ENCODE measurements at regions not wholly inside any gene's neighbourhood (a gene's known extent, or its start where the extent isn't known, plus 50 kb on each side); places are given as distances from the start of the nearest gene placed in this dataset.

DNA sequence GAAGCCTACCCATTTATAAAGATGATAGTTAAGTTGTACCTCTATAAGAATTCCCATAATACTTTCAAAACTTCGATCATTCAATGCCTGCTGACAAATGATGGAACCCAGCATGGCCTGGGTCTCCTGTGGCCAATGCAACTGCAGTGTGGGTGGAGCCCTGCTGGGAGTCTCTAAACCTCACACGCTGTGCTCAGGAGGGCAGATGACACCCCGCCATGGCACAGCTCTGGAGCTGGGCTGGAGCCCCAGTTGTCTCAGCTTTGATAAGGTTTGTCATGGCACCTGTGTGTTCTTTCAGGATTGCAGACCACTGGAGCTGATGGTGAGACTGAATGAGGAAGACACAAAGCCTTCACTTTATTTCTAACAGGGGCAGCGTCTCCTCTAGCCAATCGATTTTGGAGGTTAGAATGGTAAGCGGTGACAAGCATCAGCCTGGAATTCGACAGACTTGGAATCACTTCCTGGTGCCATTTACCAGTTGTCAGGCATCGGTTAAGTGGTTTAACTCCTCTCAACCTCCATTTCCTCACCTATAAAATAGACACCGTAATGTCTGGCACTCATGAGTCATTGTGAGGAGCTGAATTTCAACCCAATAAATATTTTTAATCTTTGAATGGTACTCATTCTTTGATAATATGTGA, 383.6 kb upstream of the SALL3 start:
- H3K36me3 ChIP-seq (ENCODE audit: control insufficient read depth, low read length): no peaks in the 10 kb centered on the region
- TF ChIP-seq CTCF (IDR thresholded peaks at IDR 0.05; ENCODE audit: low read depth, low read length, poor library complexity, severe bottlenecking): no peak
- no peak for TF ChIP-seq EZH2phosphoT487 (IDR thresholded peaks at IDR 0.05; ENCODE audit: borderline replicate concordance, low read length)
- H3K4me3 ChIP-seq (ENCODE audit: low read length): no peak overlapping the region
- H3K27ac ChIP-seq (ENCODE audit: low read depth, low read length): no peak overlapping the region
- no peaks in the 10 kb centered on the region for H3F3A ChIP-seq (ENCODE audit: control insufficient read depth, insufficient read depth)
- H3K27me3 ChIP-seq (ENCODE audit: control insufficient read depth, low read length): no peaks in the 10 kb centered on the region
- H3K9me3 ChIP-seq (ENCODE audit: control insufficient read depth, insufficient read depth, low read length): no peaks in the 10 kb centered on the region
- H3K9me2 ChIP-seq (replicated peaks; ENCODE audit: control insufficient read depth, low read length): no peaks in the 10 kb centered on the region
- H3K4me1 ChIP-seq (ENCODE audit: control insufficient read depth, low read length): no peaks in the 10 kb centered on the region
- H4K20me1 ChIP-seq (ENCODE audit: control insufficient read depth, insufficient read depth, low read depth, low read length): no peaks in the 10 kb centered on the region
- H3K79me2 ChIP-seq (ENCODE audit: control insufficient read depth, low read length): no peaks in the 10 kb centered on the region
- H3K4me2 ChIP-seq (ENCODE audit: low read length): no peak overlapping the region

DNA sequence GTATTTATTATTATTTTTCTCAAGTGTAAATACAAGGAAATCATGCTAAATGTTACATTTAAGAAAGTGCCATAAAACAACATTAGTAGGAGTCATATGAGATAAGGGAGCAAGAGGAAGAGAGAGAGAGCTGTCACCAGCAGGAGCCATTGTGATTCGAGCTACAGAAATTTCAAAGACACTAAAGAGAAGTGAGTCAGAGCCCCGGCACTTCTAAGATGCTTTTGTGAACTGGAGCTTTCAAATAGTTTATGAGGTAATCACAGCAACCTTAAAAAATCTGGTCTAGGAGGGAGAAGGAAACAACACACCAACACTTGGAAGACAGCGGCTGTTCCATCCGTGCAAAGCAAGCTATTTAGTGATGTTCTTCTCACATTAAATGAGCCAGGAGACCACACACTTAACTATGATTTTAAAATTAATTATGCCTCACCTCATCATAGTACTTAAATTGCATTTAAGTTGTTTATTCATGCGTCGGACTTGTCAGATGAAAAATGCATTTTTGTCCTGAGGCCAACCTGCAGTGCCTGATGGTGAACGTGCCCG, 382.7 kb upstream of the SALL3 start:
- TF ChIP-seq CTCF (IDR thresholded peaks at IDR 0.05; ENCODE audit: low read depth, low read length, poor library complexity, severe bottlenecking) (no peak), EZH2phosphoT487 (IDR thresholded peaks at IDR 0.05; ENCODE audit: borderline replicate concordance, low read length) (no peak)
- Histone ChIP-seq H3K9me2 (replicated peaks; ENCODE audit: control insufficient read depth, low read length) (no peaks in the 10 kb centered on the region), H3K36me3 (ENCODE audit: control insufficient read depth, low read length) (no peaks in the 10 kb centered on the region), H3K4me2 (ENCODE audit: low read length) (no peak overlapping the region), H3K9me3 (ENCODE audit: control insufficient read depth, insufficient read depth, low read length) (no peaks in the 10 kb centered on the region), H3K79me2 (ENCODE audit: control insufficient read depth, low read length) (no peaks in the 10 kb centered on the region), H3K27me3 (ENCODE audit: control insufficient read depth, low read length) (no peaks in the 10 kb centered on the region), H3K27ac (ENCODE audit: low read depth, low read length) (no peak overlapping the region), H3K4me1 (ENCODE audit: control insufficient read depth, low read length) (no peaks in the 10 kb centered on the region), H3K4me3 (ENCODE audit: low read length) (no peak overlapping the region), H4K20me1 (ENCODE audit: control insufficient read depth, insufficient read depth, low read depth, low read length) (no peaks in the 10 kb centered on the region), H3F3A (ENCODE audit: control insufficient read depth, insufficient read depth) (no peaks in the 10 kb centered on the region)

DNA sequence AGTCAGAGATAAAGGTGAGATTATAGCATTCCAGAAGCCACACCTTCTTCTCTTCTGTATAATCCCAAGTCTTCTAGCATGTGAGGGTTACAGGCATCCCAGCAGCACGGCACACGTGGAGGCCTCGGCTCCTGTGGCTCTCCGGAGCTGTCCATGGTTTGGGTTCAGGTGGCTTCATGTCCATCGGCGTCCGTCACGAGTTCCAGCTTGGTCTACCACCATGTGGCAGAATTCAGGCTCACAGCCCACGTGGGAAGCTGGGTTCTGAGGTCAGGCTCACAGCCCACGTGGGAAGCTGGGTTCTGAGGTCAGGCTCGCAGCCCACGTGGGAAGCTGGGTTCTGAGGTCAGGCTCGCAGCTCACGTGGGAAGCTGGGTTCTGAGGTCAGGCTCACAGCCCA, 378.3 kb upstream of the SALL3 start:
- H3K4me3 ChIP-seq (ENCODE audit: low read length): no peak overlapping the region
- no peaks in the 10 kb centered on the region for H4K20me1 ChIP-seq (ENCODE audit: control insufficient read depth, insufficient read depth, low read depth, low read length)
- no peaks in the 10 kb centered on the region for H3K36me3 ChIP-seq (ENCODE audit: control insufficient read depth, low read length)
- H3K27ac ChIP-seq (ENCODE audit: low read depth, low read length): no peak overlapping the region
- no peaks in the 10 kb centered on the region for H3K9me2 ChIP-seq (replicated peaks; ENCODE audit: control insufficient read depth, low read length)
- peaks cover 3% of the 10 kb centered on the region; the same call in 1 of the 2 replicates for H3K9me3 ChIP-seq (ENCODE audit: control insufficient read depth, insufficient read depth, low read length)
- TF ChIP-seq EZH2phosphoT487 (IDR thresholded peaks at IDR 0.05; ENCODE audit: borderline replicate concordance, low read length) (no peak), CTCF (IDR thresholded peaks at IDR 0.05; ENCODE audit: low read depth, low read length, poor library complexity, severe bottlenecking) (no peak)
- H3K4me2 ChIP-seq (ENCODE audit: low read length): no peak overlapping the region
- H3K79me2 ChIP-seq (ENCODE audit: control insufficient read depth, low read length): no peaks in the 10 kb centered on the region
- H3K27me3 ChIP-seq (ENCODE audit: control insufficient read depth, low read length): no peaks in the 10 kb centered on the region
- H3F3A ChIP-seq (ENCODE audit: control insufficient read depth, insufficient read depth): no peaks in the 10 kb centered on the region
- H3K4me1 ChIP-seq (ENCODE audit: control insufficient read depth, low read length): no peaks in the 10 kb centered on the region
